GM19240 (cell line): ENCODE measurements at regions not wholly inside any gene's neighbourhood (a gene's known extent, or its start where the extent isn't known, plus 50 kb on each side); places are given as distances from the start of the nearest gene placed in this dataset.
"Not testable (repeated sequence)": the region's sequence is repeated elsewhere in the genome, so short reads cannot be mapped to it uniquely, and the experiment has no call there.

Experiments used
- DNase-seq: peaks from one replicate; pipeline ENCODE4 v3.0.0; 2011; ENCODE audit warnings: low spot score; ENCODE audit not compliant: insufficient read length

GRCh38 chr9:90127923-90128322 lies 514.7 kb downstream of the DIRAS2 start:
- no peak for DNase-seq

- DNase-seq: no peak
These were observed 513.9 kb downstream of the DIRAS2 start for GRCh38 chr9:90128587-90129190.

GRCh38 chr9:90129446-90129845 lies 513.2 kb downstream of the DIRAS2 start:
- no peak for DNase-seq

GRCh38 chr9:90131568-90131967 lies 511.1 kb downstream of the DIRAS2 start:
- DNase-seq: no peak

- DNase-seq: no peak
These were observed 509.8 kb downstream of the DIRAS2 start for GRCh38 chr9:90132866-90133265.

GRCh38 chr9:90137801-90138200 lies 504.8 kb downstream of the DIRAS2 start:
- DNase-seq: no peak

GRCh38 chr9:90140131-90140818 lies 502.3 kb downstream of the DIRAS2 start:
- DNase-seq: no peak

- no peak for DNase-seq
These were observed 500.9 kb downstream of the DIRAS2 start for GRCh38 chr9:90141723-90142122.

- no peak for DNase-seq
These were observed 500.0 kb downstream of the DIRAS2 start for GRCh38 chr9:90142580-90142979.

GRCh38 chr9:90147426-90147825 lies 495.2 kb downstream of the DIRAS2 start:
- no peak for DNase-seq

GRCh38 chr9:90156318-90156717 lies 486.3 kb downstream of the DIRAS2 start:
- no peak for DNase-seq

GRCh38 chr9:90162326-90162725 lies 480.3 kb downstream of the DIRAS2 start:
- no peak for DNase-seq

- DNase-seq: no peak
These were observed 479.8 kb downstream of the DIRAS2 start for GRCh38 chr9:90162819-90163218.

GRCh38 chr9:90165281-90165680 lies 477.3 kb downstream of the DIRAS2 start:
- DNase-seq: no peak

GRCh38 chr9:90166374-90166773 lies 476.2 kb downstream of the DIRAS2 start:
- not testable (repeated sequence) for DNase-seq

- no peak for DNase-seq
These were observed 474.7 kb downstream of the DIRAS2 start for GRCh38 chr9:90167914-90168313.

- DNase-seq: no peak
These were observed 473.1 kb downstream of the DIRAS2 start for GRCh38 chr9:90169490-90169889.

GRCh38 chr9:90173935-90174334 lies 468.7 kb downstream of the DIRAS2 start:
- DNase-seq: not testable (repeated sequence)

- DNase-seq: not testable (repeated sequence)
These were observed 468.3 kb downstream of the DIRAS2 start for GRCh38 chr9:90174346-90174745.

GRCh38 chr9:90175257-90175656 lies 467.4 kb downstream of the DIRAS2 start:
- DNase-seq: no peak

GRCh38 chr9:90175865-90176264 lies 466.8 kb downstream of the DIRAS2 start:
- DNase-seq: no peak

GRCh38 chr9:90176901-90177300 lies 465.7 kb downstream of the DIRAS2 start:
- no peak for DNase-seq

GRCh38 chr9:90180381-90180780 lies 462.2 kb downstream of the DIRAS2 start:
- DNase-seq: no peak
